Breast epithelium (tissue), 4 donors: ENCODE measurements at regions not wholly inside any gene's neighbourhood (a gene's known extent, or its start where the extent isn't known, plus 50 kb on each side); places are given as distances from the start of the nearest gene placed in this dataset.

Experiments used
- DNase-seq, 2 donors: peaks; one replicate each; pipeline ENCODE4 v3.0.0-alpha.2; 2019; ENCODE audit warnings: low spot score in 2 of 2
- H3K27ac ChIP-seq, 2 donors: fragments of 200-600 bp; sonication (generic) in 1 of 2; one replicate each; pipeline ENCODE4 v1.5.1; 2016 to 2019; ENCODE audit warnings: mild to moderate bottlenecking in 1 of 2
- H3K27me3 ChIP-seq, 2 donors: fragments of 200-600 bp; sonication (generic) in 1 of 2; one replicate each; pipeline versions ENCODE4 v1.5.1 to v1.6.0; 2017 to 2019; ENCODE audit warnings: control low read depth in 1 of 2, mild to moderate bottlenecking in 1 of 2
- H3K36me3 ChIP-seq: fragments of 200-600 bp; one replicate; pipeline ENCODE4 v1.5.1; 2019
- H3K4me1 ChIP-seq, 2 donors: fragments of 200-600 bp; sonication (generic); one replicate each; pipeline ENCODE4 v1.5.1; 2016 to 2019; ENCODE audit warnings: control low read depth in 1 of 2
- H3K4me3 ChIP-seq, 3 donors: fragments of 200-600 bp; sonication (generic); 1 replicate in 2 of 3; 2 replicates in 1 of 3; pipeline ENCODE4 v1.5.1; 2016 to 2019; ENCODE audit warnings: mild to moderate bottlenecking in 3 of 3, moderate library complexity in 2 of 3
- H3K9me3 ChIP-seq, 2 donors: fragments of 200-600 bp; sonication (generic) in 1 of 2; one replicate each; pipeline ENCODE4 v1.5.1; 2016 to 2019; ENCODE audit warnings: control low read depth in 1 of 2
- POLR2A ChIP-seq: fragments of 450-650 bp; IDR thresholded peaks from one replicate; pipeline ENCODE4 v1.6.1; 2016; ENCODE audit warnings: antibody characterized with exemption, mild to moderate bottlenecking, moderate library complexity
- POLR2AphosphoS5 ChIP-seq, 3 donors: sonication (generic); formaldehyde crosslinking; IDR thresholded peaks; one replicate each; pipeline ENCODE4 v1.6.1; 2017; ENCODE audit warnings: antibody characterized with exemption in 3 of 3
- intact Hi-C: fragments of 100-400 bp; cut with DNase I; formaldehyde crosslinking; loops from one replicate; pipeline ENCODE4 v1.15.1; 2023; ENCODE audit warnings: low total_unique reads
- TF ChIP-seq, protein P1 (sequence below), 3 donors: fragments of 450-650 bp; IDR thresholded peaks; one replicate each; pipeline ENCODE4 v1.5.1; 2016 to 2017; ENCODE audit warnings: antibody characterized with exemption in 3 of 3, mild to moderate bottlenecking in 3 of 3, moderate library complexity in 3 of 3

DNA sequence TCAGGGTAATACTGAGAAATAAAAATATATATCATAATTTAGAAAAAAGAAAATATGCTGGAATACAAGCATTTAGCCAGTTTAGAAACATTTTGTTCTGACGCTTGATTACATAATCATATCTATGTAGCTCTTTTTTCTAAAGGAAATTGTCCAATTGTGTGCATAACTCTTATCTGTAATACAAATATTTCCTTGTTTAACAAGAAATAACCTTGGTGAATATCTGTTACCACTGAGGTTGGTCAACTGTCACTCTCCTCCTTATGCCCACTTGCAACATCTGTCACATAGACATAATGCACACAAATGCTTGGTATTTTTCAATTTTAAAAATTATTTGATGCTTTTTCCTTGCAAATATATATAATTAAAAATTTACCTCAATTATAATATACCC, 609.7 kb downstream of the TLL1 start:
- intact Hi-C loops, result no loop called here
- no peaks in the 10 kb centered on the region for H3K9me3 ChIP-seq
- H3K4me3 ChIP-seq, result no peak overlapping the region
- no peak overlapping the region for H3K27ac ChIP-seq
- DNase-seq, result no peak
- H3K27me3 ChIP-seq, result no peaks in the 10 kb centered on the region
- TF ChIP-seq POLR2AphosphoS5 (IDR thresholded peaks at IDR 0.05), result no peak
- TF ChIP-seq, protein P1, sequence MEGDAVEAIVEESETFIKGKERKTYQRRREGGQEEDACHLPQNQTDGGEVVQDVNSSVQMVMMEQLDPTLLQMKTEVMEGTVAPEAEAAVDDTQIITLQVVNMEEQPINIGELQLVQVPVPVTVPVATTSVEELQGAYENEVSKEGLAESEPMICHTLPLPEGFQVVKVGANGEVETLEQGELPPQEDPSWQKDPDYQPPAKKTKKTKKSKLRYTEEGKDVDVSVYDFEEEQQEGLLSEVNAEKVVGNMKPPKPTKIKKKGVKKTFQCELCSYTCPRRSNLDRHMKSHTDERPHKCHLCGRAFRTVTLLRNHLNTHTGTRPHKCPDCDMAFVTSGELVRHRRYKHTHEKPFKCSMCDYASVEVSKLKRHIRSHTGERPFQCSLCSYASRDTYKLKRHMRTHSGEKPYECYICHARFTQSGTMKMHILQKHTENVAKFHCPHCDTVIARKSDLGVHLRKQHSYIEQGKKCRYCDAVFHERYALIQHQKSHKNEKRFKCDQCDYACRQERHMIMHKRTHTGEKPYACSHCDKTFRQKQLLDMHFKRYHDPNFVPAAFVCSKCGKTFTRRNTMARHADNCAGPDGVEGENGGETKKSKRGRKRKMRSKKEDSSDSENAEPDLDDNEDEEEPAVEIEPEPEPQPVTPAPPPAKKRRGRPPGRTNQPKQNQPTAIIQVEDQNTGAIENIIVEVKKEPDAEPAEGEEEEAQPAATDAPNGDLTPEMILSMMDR (IDR thresholded peaks at IDR 0.05), result no peak
- TF ChIP-seq POLR2A, result no peak
- H3K36me3 ChIP-seq, result no peaks in the 10 kb centered on the region
- no peaks in the 10 kb centered on the region for H3K4me1 ChIP-seq

DNA sequence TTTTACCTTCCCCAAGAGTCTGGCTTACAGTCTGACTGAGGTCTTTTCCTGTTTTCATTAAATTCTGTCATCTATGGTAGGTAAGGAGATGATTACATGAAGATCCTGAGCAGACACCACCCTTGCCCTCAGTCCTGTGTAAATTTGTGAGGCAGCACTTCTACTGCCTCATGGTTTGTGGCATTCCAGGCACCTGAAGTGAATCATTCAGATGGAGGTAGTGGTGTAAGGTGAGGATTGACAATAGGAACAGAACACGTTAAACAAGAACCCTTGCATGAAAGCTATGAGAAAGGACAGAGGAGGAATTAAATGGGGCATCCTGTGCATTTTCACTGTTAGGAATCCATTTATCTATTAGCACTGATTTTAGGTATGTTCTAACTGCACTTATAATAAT, 618.6 kb downstream of the TLL1 start:
- H3K4me3 ChIP-seq, result no peak overlapping the region
- no peaks in the 10 kb centered on the region for H3K4me1 ChIP-seq
- no peak for TF ChIP-seq POLR2A
- TF ChIP-seq, protein P1 (IDR thresholded peaks at IDR 0.05), result no peak
- TF ChIP-seq POLR2AphosphoS5 (IDR thresholded peaks at IDR 0.05), result no peak
- no peaks in the 10 kb centered on the region for H3K9me3 ChIP-seq
- no peak for DNase-seq
- intact Hi-C loops, result no loop called here
- H3K27me3 ChIP-seq, result no peaks in the 10 kb centered on the region
- no peak overlapping the region for H3K27ac ChIP-seq
- H3K36me3 ChIP-seq, result no peaks in the 10 kb centered on the region

DNA sequence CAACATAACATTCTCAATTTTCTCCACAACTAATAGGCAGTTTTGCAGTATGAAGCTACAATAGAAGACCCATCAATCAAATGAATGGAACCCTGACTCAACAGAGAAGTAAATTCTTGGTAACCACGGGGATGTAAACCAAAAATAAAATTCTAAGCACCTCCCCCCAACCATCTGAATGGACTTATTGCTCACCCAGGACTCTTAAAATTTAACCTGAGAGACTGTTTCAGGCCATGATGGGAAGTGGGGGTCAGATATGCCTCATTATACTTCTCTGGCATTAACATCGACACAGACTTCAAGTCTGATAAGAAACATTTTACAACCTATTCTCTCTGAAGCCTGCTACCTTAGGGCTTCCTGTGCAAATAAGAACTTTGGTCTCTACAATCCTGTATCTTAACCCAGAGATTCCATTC, 620.9 kb downstream of the TLL1 start:
- intact Hi-C loops, result no loop called here
- TF ChIP-seq POLR2AphosphoS5 (IDR thresholded peaks at IDR 0.05) (no peak), POLR2A (no peak)
- TF ChIP-seq, protein P1 (IDR thresholded peaks at IDR 0.05), result no peak
- H3K4me1 ChIP-seq, result no peaks in the 10 kb centered on the region
- no peak overlapping the region for H3K27ac ChIP-seq
- H3K4me3 ChIP-seq, result no peak overlapping the region
- no peaks in the 10 kb centered on the region for H3K27me3 ChIP-seq
- no peaks in the 10 kb centered on the region for H3K9me3 ChIP-seq
- no peak for DNase-seq
- no peaks in the 10 kb centered on the region for H3K36me3 ChIP-seq

DNA sequence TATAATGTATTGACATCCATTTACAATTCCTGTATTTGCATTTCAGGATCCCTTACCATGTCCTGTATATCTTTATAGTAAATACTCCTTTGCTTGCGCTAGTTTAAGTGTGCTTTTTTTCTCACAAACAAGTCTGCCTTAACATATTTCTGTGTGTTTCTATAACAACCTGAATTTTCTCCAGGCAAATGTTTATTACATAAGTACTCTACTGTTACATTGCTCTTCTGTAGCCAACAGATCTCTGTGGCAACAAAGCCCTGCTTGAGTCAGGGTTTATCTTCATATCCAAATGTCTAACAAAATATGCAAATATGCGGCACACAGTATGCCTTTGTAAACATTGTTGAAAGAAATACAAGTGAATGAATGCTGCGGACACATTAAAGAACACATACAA, 625.5 kb downstream of the TLL1 start:
- Histone ChIP-seq H3K4me3 (no peak overlapping the region), H3K4me1 (no peaks in the 10 kb centered on the region), H3K27ac (no peak overlapping the region), H3K36me3 (no peaks in the 10 kb centered on the region), H3K27me3 (peaks cover 0 to 5% of the 10 kb centered on the region in 2 donors), H3K9me3 (no peaks in the 10 kb centered on the region)
- TF ChIP-seq POLR2A (no peak), POLR2AphosphoS5 (IDR thresholded peaks at IDR 0.05) (no peak)
- TF ChIP-seq, protein P1 (IDR thresholded peaks at IDR 0.05), result no peak
- intact Hi-C loops, result no loop called here
- DNase-seq, result no peak

DNA sequence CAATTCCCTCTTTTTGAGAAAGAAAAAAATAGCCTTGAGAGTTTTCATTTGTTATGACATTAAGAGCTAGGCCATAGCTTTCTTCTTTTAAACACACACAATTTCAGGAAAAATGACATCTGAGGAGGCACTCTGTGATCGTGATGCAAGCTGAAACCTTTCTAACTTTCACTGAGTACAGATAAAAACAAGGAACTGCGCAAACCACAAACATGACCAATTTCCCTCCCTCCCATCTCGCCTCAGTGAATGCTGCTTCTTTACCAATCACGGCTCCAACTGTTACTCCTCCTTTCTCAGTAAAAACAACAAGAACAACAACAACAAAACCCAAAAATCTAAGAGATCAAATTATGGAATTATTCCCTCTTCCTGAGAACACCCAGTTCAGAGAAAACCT, 626.8 kb downstream of the TLL1 start:
- intact Hi-C loops, result no loop called here
- no peaks in the 10 kb centered on the region for H3K4me1 ChIP-seq
- no peaks in the 10 kb centered on the region for H3K9me3 ChIP-seq
- H3K4me3 ChIP-seq, result no peak overlapping the region
- DNase-seq, result no peak
- no peaks in the 10 kb centered on the region for H3K36me3 ChIP-seq
- TF ChIP-seq, protein P1 (IDR thresholded peaks at IDR 0.05), result no peak
- TF ChIP-seq POLR2AphosphoS5 (IDR thresholded peaks at IDR 0.05) (no peak), POLR2A (no peak)
- no peak overlapping the region for H3K27ac ChIP-seq
- peaks cover 0 to 5% of the 10 kb centered on the region in 2 donors for H3K27me3 ChIP-seq
